MM.1S (cell line): ENCODE measurements at regions not wholly inside any gene's neighbourhood (a gene's known extent, or its start where the extent isn't known, plus 50 kb on each side); places are given as distances from the start of the nearest gene placed in this dataset.

Experiments
- CTCF ChIP-seq: fragments of 300-600 bp; sonication (generic); IDR thresholded peaks from 2 replicates; pipeline ENCODE4 v1.5.1; 2016; ENCODE audit warnings: antibody characterized with exemption, low read length, mixed read lengths
- EZH2 ChIP-seq: fragments of 300-600 bp; sonication (generic); optimal IDR thresholded peaks from 2 replicates; pipeline ENCODE3; 2017; ENCODE audit warnings: low read depth, mild to moderate bottlenecking, antibody characterized with exemption, low read length, mixed read lengths

- TF ChIP-seq EZH2, result no peak
- no peak for TF ChIP-seq CTCF
These were observed 103.4 kb downstream of the LUZP4 start for GRCh38 chrX:115392871-115393270.
